Astrocyte of the cerebellum (primary cell): ENCODE measurements at regions not wholly inside any gene's neighbourhood (a gene's known extent, or its start where the extent isn't known, plus 50 kb on each side); places are given as distances from the start of the nearest gene placed in this dataset.

Experiments used
- DNase-seq: peaks from one replicate; pipeline ENCODE4 v3.0.0-alpha.2; 2011; ENCODE audit warnings: low read depth
- H3K4me3 ChIP-seq: 2 replicates; pipeline ENCODE4 v1.5.1; 2011; ENCODE audit warnings: mild to moderate bottlenecking, low read depth, low read length, moderate library complexity
- CTCF ChIP-seq: IDR thresholded peaks from 2 replicates; pipeline ENCODE4 v1.5.1; 2012; ENCODE audit warnings: low read length, low read depth, moderate library complexity, mild to moderate bottlenecking; ENCODE audit errors: missing control alignments
- in situ Hi-C: cut with HindIII; loops from 2 replicates; pipeline ENCODE4 v1.10.0; 2017; ENCODE audit warnings: low sequenced_read_pairs

- in situ Hi-C loops: no loop called here
- no peak for DNase-seq
Measured at GRCh38 chr6:1027109-1027794, 284.6 kb upstream of the FOXQ1 start.

GRCh38 chr6:1025821-1026220 is 286.1 kb upstream of the FOXQ1 start:
- no peak overlapping the region for H3K4me3 ChIP-seq
- in situ Hi-C loops: no loop called here
- no peak for DNase-seq
- TF ChIP-seq CTCF: no peak

More at GRCh38 chr6:1027109-1027794, 284.6 kb upstream of the FOXQ1 start:
- H3K4me3 ChIP-seq: no peak overlapping the region
- no peak for TF ChIP-seq CTCF

- in situ Hi-C loops: no loop called here
- peak; percentile 74 for DNase-seq
Measured at GRCh38 chr6:1024587-1024986, 287.3 kb upstream of the FOXQ1 start.

GRCh38 chr6:1024161-1024560 is 287.7 kb upstream of the FOXQ1 start:
- no peak for DNase-seq
- no peak overlapping the region for H3K4me3 ChIP-seq
- no peak for TF ChIP-seq CTCF
- in situ Hi-C loops: no loop called here

More at GRCh38 chr6:1024587-1024986, 287.3 kb upstream of the FOXQ1 start:
- TF ChIP-seq CTCF: no peak
- H3K4me3 ChIP-seq: no peak overlapping the region

GRCh38 chr6:1023229-1023628 is 288.7 kb upstream of the FOXQ1 start:
- no peak overlapping the region for H3K4me3 ChIP-seq
- in situ Hi-C loops: no loop called here
- no peak for TF ChIP-seq CTCF
- no peak for DNase-seq

GRCh38 chr6:1022719-1023118 is 289.2 kb upstream of the FOXQ1 start:
- TF ChIP-seq CTCF: no peak
- no peak for DNase-seq
- H3K4me3 ChIP-seq: no peak overlapping the region
- in situ Hi-C loops: no loop called here
